IPS DF 6.9 (cell line): ENCODE measurements at regions not wholly inside any gene's neighbourhood (a gene's known extent, or its start where the extent isn't known, plus 50 kb on each side); places are given as distances from the start of the nearest gene placed in this dataset.
A peak's percentile ranks its signal among the peaks of the same experiment; 100 is the strongest.

Experiments used
- DNase-seq: peaks from one replicate; pipeline ENCODE4 v3.0.0-alpha.2; 2013; ENCODE audit warnings: low read depth, low spot score
- H3K27ac ChIP-seq: one replicate; pipeline ENCODE4 v1.5.1; 2013; ENCODE audit warnings: low read length, control low read depth
- H3K27me3 ChIP-seq: 2 replicates; pipeline ENCODE4 v1.6.1; 2013; ENCODE audit warnings: mild to moderate bottlenecking, low read length; ENCODE audit not compliant: control insufficient read depth, insufficient read depth
- H3K36me3 ChIP-seq: 2 replicates; pipeline ENCODE4 v1.6.1; 2013; ENCODE audit warnings: low read length; ENCODE audit not compliant: control insufficient read depth, insufficient read depth
- H3K4me1 ChIP-seq: 2 replicates; pipeline ENCODE4 v1.6.1; 2013; ENCODE audit warnings: low read length; ENCODE audit not compliant: control insufficient read depth, insufficient read depth
- H3K4me3 ChIP-seq: 2 replicates; pipeline ENCODE4 v1.5.1; 2013; ENCODE audit warnings: mild to moderate bottlenecking, low read length
- H3K9me3 ChIP-seq: 2 replicates; pipeline ENCODE4 v1.6.1; 2013; ENCODE audit warnings: low read length, inconsistent platforms; ENCODE audit not compliant: control insufficient read depth, insufficient read depth
- WGBS: extraction: QIAGEN DNeasy Blood & Tissue Kit; methylation state at CpG from one replicate; pipeline ENCODE4 v1.1.7; 2013; ENCODE audit warnings: mixed read lengths, missing lambda C conversion rate; ENCODE audit not compliant: insufficient read length, insufficient coverage; 5-methylcytosine and 5-hydroxymethylcytosine counted together

GRCh38 chr21:38938343-38938742 is 132.6 kb downstream of the ETS2 start:
- H3K27me3 ChIP-seq: no peaks in the 10 kb centered on the region
- H3K9me3 ChIP-seq: no peaks in the 10 kb centered on the region
- no peaks in the 10 kb centered on the region for H3K36me3 ChIP-seq
- no peaks in the 10 kb centered on the region for H3K4me1 ChIP-seq
- H3K4me3 ChIP-seq: no peak overlapping the region
- WGBS: no CpG with 5 or more reads among the region's 7 CpGs
- DNase-seq: peak; percentile 16
- no peak overlapping the region for H3K27ac ChIP-seq

- Histone ChIP-seq H3K4me1 (no peaks in the 10 kb centered on the region), H3K36me3 (no peaks in the 10 kb centered on the region), H3K27ac (no peak overlapping the region), H3K4me3 (no peak overlapping the region), H3K27me3 (no peaks in the 10 kb centered on the region), H3K9me3 (no peaks in the 10 kb centered on the region)
- WGBS: no CpG with 5 or more reads among the region's 3 CpGs
- DNase-seq: no peak
Measured at GRCh38 chr21:38937844-38938243, 132.1 kb downstream of the ETS2 start.

DNA sequence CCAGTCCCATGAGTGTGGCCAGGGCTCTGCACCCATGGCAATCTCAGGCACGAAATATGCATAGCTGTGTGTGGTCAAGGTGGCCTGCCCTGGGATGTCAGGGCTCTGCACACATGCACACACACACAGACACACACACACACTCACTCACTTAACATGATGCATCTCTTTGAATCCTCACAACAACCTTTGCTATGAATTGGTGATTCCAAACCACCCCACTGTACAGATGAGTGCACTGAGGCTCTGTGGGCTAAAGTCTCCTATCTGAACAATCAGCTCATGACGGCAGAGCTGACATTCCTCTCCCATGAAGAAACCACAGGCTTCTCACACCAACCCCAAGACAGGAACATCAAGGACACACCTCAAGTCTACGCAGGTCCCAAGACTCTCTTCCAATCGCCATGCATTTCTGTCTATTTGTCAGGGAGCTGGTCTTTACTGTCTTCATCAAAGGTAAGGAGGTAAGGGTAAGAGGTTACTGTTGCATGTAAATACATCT is 131.6 kb downstream of the ETS2 start:
- DNase-seq: no peak
- Histone ChIP-seq H3K4me1 (no peaks in the 10 kb centered on the region), H3K27ac (no peak overlapping the region), H3K27me3 (no peaks in the 10 kb centered on the region), H3K4me3 (no peak overlapping the region), H3K9me3 (no peaks in the 10 kb centered on the region), H3K36me3 (no peaks in the 10 kb centered on the region)
- WGBS: no CpG with 5 or more reads among the region's 4 CpGs

- Histone ChIP-seq H3K27me3 (no peaks in the 10 kb centered on the region), H3K4me1 (no peaks in the 10 kb centered on the region), H3K9me3 (no peaks in the 10 kb centered on the region), H3K27ac (no peak overlapping the region), H3K36me3 (no peaks in the 10 kb centered on the region), H3K4me3 (no peak overlapping the region)
- WGBS: no CpG with 5 or more reads among the region's 4 CpGs
- no peak for DNase-seq
Measured at GRCh38 chr21:38936240-38936639, 130.5 kb downstream of the ETS2 start.

GRCh38 chr21:38933731-38934130 is 128.0 kb downstream of the ETS2 start:
- H3K36me3 ChIP-seq: no peaks in the 10 kb centered on the region
- no CpG with 5 or more reads among the region's 10 CpGs for WGBS
- no peaks in the 10 kb centered on the region for H3K4me1 ChIP-seq
- H3K27ac ChIP-seq: no peak overlapping the region
- H3K9me3 ChIP-seq: no peaks in the 10 kb centered on the region
- DNase-seq: no peak
- H3K4me3 ChIP-seq: no peak overlapping the region
- no peaks in the 10 kb centered on the region for H3K27me3 ChIP-seq

DNA sequence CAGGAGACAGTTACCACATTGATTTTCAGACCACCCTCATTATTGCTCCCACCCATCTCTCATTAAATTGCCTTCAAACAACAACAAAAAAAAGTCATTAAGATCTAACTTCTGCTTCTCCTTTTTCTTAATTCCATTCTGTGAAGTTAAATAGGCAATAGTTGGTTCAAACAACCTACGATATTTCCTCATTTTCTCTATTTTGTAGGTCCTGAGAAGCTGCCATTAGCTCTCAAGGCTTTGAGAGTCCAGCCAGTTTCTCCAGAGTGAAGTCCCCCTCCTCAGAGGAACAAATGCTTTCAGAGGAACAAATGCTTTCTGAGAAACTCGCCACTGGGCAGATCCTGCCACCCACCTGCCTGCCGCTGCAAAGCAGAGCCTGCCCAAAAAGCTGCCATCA is 125.6 kb downstream of the ETS2 start:
- Histone ChIP-seq H3K4me3 (no peak overlapping the region), H3K4me1 (no peaks in the 10 kb centered on the region), H3K36me3 (no peaks in the 10 kb centered on the region), H3K9me3 (no peaks in the 10 kb centered on the region), H3K27me3 (no peaks in the 10 kb centered on the region), H3K27ac (no peak overlapping the region)
- no peak for DNase-seq
- no CpG with 5 or more reads among the region's 3 CpGs for WGBS

GRCh38 chr21:38930853-38931252 is 125.1 kb downstream of the ETS2 start:
- no peak for DNase-seq
- Histone ChIP-seq H3K4me1 (no peaks in the 10 kb centered on the region), H3K27ac (no peak overlapping the region), H3K4me3 (no peak overlapping the region), H3K27me3 (no peaks in the 10 kb centered on the region), H3K36me3 (no peaks in the 10 kb centered on the region), H3K9me3 (no peaks in the 10 kb centered on the region)
- no CpG with 5 or more reads among the region's 3 CpGs for WGBS

DNA sequence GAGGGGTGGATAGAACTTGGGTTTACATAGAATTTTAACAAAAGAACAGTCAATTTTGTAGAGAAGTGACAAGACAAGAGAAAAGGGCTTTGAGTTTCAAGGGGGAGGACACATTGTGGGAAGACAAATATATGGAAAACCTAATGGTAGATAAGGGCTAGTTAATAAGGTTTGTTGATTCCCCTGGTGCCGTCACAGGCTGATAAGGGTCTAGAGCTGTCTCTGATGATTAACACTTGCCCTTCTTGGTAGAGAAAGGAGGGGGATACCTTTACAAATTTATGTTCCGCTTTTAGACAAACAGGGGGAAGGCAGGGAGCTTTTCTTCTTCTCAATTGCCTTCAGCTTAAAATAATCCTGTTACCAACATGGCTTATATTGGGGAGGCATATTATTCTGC is 124.3 kb downstream of the ETS2 start:
- no peak overlapping the region for H3K4me3 ChIP-seq
- WGBS: no CpG with 5 or more reads among the region's 2 CpGs
- no peak overlapping the region for H3K27ac ChIP-seq
- DNase-seq: no peak
- no peaks in the 10 kb centered on the region for H3K9me3 ChIP-seq
- H3K36me3 ChIP-seq: no peaks in the 10 kb centered on the region
- no peaks in the 10 kb centered on the region for H3K4me1 ChIP-seq
- H3K27me3 ChIP-seq: no peaks in the 10 kb centered on the region

GRCh38 chr21:38929652-38930051 is 123.9 kb downstream of the ETS2 start:
- Histone ChIP-seq H3K9me3 (no peaks in the 10 kb centered on the region), H3K4me1 (no peaks in the 10 kb centered on the region), H3K4me3 (no peak overlapping the region), H3K27me3 (no peaks in the 10 kb centered on the region), H3K36me3 (no peaks in the 10 kb centered on the region), H3K27ac (no peak overlapping the region)
- no CpG with 5 or more reads among the region's 1 CpG for WGBS
- no peak for DNase-seq

GRCh38 chr21:38929142-38929541 is 123.4 kb downstream of the ETS2 start:
- Histone ChIP-seq H3K27ac (no peak overlapping the region), H3K27me3 (no peaks in the 10 kb centered on the region), H3K4me1 (no peaks in the 10 kb centered on the region), H3K4me3 (no peak overlapping the region), H3K36me3 (no peaks in the 10 kb centered on the region), H3K9me3 (no peaks in the 10 kb centered on the region)
- WGBS: no CpG with 5 or more reads among the region's 1 CpG
- no peak for DNase-seq

GRCh38 chr21:38927776-38928175 is 122.0 kb downstream of the ETS2 start:
- no peak for DNase-seq
- no peaks in the 10 kb centered on the region for H3K36me3 ChIP-seq
- H3K4me1 ChIP-seq: no peaks in the 10 kb centered on the region
- H3K27ac ChIP-seq: no peak overlapping the region
- no peaks in the 10 kb centered on the region for H3K9me3 ChIP-seq
- WGBS: no CpG with 5 or more reads among the region's 3 CpGs
- H3K4me3 ChIP-seq: no peak overlapping the region
- H3K27me3 ChIP-seq: no peaks in the 10 kb centered on the region
